Cardiac muscle cell (in vitro differentiated cells and primary cell): ENCODE measurements at regions not wholly inside any gene's neighbourhood (a gene's known extent, or its start where the extent isn't known, plus 50 kb on each side); places are given as distances from the start of the nearest gene placed in this dataset.
A peak's percentile ranks its signal among the peaks of the same experiment; 100 is the strongest.

ENCODE experiments used
- DNase-seq, 2 donors: peaks; one replicate each; pipeline versions ENCODE4 v3.0.0 to v3.0.0-alpha.2; 2010 to 2017; ENCODE audit warnings: low read depth in 1 of 2, low spot score in 1 of 2
- H3K27ac ChIP-seq: fragments of 200-600 bp; sonication (generic); 2 replicates; pipeline ENCODE4 v1.5.1; 2016
- H3K27me3 ChIP-seq: fragments of 200-600 bp; sonication (generic); 2 replicates; pipeline ENCODE4 v1.6.0; 2016; ENCODE audit warnings: control low read depth
- H3K36me3 ChIP-seq: fragments of 200-600 bp; sonication (generic); 2 replicates; pipeline ENCODE4 v1.5.1; 2016; ENCODE audit warnings: control low read depth
- H3K4me1 ChIP-seq: fragments of 200-600 bp; sonication (generic); 2 replicates; pipeline ENCODE4 v1.8.1; 2017; ENCODE audit warnings: low read depth, mild to moderate bottlenecking, mixed run types
- H3K4me3 ChIP-seq: fragments of 200-600 bp; sonication (generic); 2 replicates; pipeline ENCODE4 v1.5.1; 2016; ENCODE audit warnings: mild to moderate bottlenecking
- H3K9me3 ChIP-seq: fragments of 200-600 bp; sonication (generic); 2 replicates; pipeline ENCODE4 v1.5.1; 2017; ENCODE audit warnings: low read depth, mild to moderate bottlenecking, control low read depth
- TF ChIP-seq, protein P1 (sequence below): IDR thresholded peaks from 2 replicates; pipeline ENCODE4 v1.5.1; 2012; ENCODE audit warnings: low read depth, mild to moderate bottlenecking, low read length

DNA sequence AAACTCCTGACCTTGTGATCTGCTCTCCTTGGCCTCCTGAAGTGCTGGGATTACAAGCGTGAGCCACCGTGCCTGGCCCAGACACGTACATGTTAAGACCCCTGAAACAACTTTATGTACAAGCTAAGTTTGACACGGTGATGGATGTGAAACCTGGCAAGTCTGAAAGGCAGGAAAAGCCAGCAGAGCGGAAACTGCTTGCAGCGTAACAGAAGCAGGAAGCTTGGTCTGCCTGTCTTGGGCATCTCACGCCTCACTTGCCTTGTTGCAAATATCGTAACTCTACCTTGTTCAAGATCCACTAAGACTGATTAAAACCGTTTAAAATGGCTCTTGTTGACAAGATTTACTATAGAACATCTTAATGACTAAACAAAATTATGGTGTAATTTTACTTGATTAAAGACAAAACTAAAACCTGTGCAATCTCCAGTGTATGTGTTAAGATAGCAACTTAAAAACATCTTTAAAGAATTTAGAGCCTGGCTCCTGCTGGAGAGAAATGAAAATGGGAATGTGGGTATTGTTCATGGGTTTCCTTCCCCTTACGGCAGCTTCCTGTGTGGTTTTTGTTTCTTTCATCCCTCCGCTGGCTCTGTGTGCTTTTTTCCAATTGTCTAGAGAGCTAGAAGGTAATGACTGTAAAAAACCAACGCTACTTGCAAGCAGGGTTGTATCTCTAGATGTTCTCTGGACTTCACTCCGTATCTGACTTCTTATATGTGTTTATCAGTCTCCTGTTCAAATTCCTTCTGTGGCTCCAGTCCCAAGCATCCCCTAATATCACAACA is 477.6 kb downstream of the XYLT1 start:
- TF ChIP-seq, protein P1, sequence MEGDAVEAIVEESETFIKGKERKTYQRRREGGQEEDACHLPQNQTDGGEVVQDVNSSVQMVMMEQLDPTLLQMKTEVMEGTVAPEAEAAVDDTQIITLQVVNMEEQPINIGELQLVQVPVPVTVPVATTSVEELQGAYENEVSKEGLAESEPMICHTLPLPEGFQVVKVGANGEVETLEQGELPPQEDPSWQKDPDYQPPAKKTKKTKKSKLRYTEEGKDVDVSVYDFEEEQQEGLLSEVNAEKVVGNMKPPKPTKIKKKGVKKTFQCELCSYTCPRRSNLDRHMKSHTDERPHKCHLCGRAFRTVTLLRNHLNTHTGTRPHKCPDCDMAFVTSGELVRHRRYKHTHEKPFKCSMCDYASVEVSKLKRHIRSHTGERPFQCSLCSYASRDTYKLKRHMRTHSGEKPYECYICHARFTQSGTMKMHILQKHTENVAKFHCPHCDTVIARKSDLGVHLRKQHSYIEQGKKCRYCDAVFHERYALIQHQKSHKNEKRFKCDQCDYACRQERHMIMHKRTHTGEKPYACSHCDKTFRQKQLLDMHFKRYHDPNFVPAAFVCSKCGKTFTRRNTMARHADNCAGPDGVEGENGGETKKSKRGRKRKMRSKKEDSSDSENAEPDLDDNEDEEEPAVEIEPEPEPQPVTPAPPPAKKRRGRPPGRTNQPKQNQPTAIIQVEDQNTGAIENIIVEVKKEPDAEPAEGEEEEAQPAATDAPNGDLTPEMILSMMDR = no peak
- Histone ChIP-seq H3K4me3 (no peak overlapping the region), H3K36me3 (no peaks in the 10 kb centered on the region), H3K27me3 (no peaks in the 10 kb centered on the region), H3K9me3 (no peaks in the 10 kb centered on the region), H3K27ac (no peak overlapping the region), H3K4me1 (no peaks in the 10 kb centered on the region)
- no peak for DNase-seq

GRCh38 chr16:16994831-16995230 is 475.9 kb downstream of the XYLT1 start:
- TF ChIP-seq, protein P1 = no peak
- Histone ChIP-seq H3K27ac (no peak overlapping the region), H3K9me3 (no peaks in the 10 kb centered on the region), H3K4me3 (no peak overlapping the region), H3K4me1 (no peaks in the 10 kb centered on the region), H3K27me3 (no peaks in the 10 kb centered on the region), H3K36me3 (no peaks in the 10 kb centered on the region)
- DNase-seq = no peak

DNA sequence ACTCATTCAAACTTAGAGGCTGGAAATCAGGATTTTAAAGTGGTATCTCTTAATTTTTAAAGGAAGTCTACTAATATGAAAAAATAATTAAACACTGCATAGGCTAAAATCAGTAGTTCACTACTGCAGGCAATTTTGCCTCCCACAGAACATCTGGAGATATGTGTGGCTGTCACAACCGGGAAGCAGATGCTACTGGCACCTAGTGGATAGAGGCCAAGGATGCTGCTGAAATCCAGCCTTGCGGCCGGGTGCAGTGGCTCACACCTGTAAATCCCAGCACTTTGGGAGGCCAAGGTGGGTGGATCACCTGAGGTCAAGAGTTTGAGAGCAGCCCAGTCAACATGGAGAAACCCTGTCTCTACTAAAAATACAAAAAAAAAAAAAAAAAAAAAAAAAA is 473.9 kb downstream of the XYLT1 start:
- peak in 1 of 2 donors; percentile 5 for DNase-seq
- Histone ChIP-seq H3K9me3 (no peaks in the 10 kb centered on the region), H3K27me3 (no peaks in the 10 kb centered on the region), H3K4me3 (no peak overlapping the region), H3K4me1 (no peaks in the 10 kb centered on the region), H3K27ac (no peak overlapping the region), H3K36me3 (no peaks in the 10 kb centered on the region)
- TF ChIP-seq, protein P1 = no peak

GRCh38 chr16:16997349-16997748 is 473.4 kb downstream of the XYLT1 start:
- no peaks in the 10 kb centered on the region for H3K36me3 ChIP-seq
- no peaks in the 10 kb centered on the region for H3K4me1 ChIP-seq
- TF ChIP-seq, protein P1 = no peak
- H3K9me3 ChIP-seq = no peaks in the 10 kb centered on the region
- no peak overlapping the region for H3K4me3 ChIP-seq
- no peak overlapping the region for H3K27ac ChIP-seq
- no peak for DNase-seq
- no peaks in the 10 kb centered on the region for H3K27me3 ChIP-seq

DNA sequence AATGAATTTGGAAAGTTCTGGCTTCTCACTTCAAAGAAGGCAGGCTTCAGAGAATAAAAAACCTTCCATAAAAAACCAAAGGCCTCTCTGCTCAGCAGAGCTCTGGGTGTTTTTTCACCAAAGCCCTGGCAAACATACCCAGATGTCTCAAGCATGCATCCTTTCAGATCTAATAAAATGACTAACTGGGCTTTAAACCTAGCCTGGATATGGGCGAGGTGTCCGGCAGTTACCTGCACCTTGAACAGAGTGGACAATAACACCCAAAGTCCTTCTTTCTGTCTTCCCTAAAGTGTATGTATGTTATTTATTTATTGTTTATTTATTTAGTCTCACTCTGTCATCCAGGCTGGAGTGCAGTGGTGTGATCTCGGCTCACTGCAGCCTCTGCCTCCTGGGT is 469.3 kb downstream of the XYLT1 start:
- DNase-seq = no peak
- Histone ChIP-seq H3K27me3 (no peaks in the 10 kb centered on the region), H3K9me3 (no peaks in the 10 kb centered on the region), H3K27ac (no peak overlapping the region), H3K4me3 (no peak overlapping the region), H3K36me3 (no peaks in the 10 kb centered on the region), H3K4me1 (no peaks in the 10 kb centered on the region)
- TF ChIP-seq, protein P1 = no peak
